GM12872 (cell line): ENCODE measurements at regions not wholly inside any gene's neighbourhood (a gene's known extent, or its start where the extent isn't known, plus 50 kb on each side); places are given as distances from the start of the nearest gene placed in this dataset.

ENCODE experiments used
- CTCF ChIP-seq: IDR thresholded peaks from 3 replicates; pipeline ENCODE4 v1.5.1; 2011; ENCODE audit warnings: low read depth, mild to moderate bottlenecking, low read length, moderate library complexity; ENCODE audit not compliant: insufficient read depth

- TF ChIP-seq CTCF, result no peak
These were observed 190.7 kb upstream of the CXCR4 start for GRCh38 chr2:136308611-136309010.

GRCh38 chr2:136306836-136307235, 188.9 kb upstream of the CXCR4 start:
- TF ChIP-seq CTCF, result no peak

GRCh38 chr2:136305517-136306192, 187.7 kb upstream of the CXCR4 start:
- TF ChIP-seq CTCF, result no peak

GRCh38 chr2:136301006-136301405, 183.1 kb upstream of the CXCR4 start:
- no peak for TF ChIP-seq CTCF

GRCh38 chr2:136298631-136299030, 180.7 kb upstream of the CXCR4 start:
- no peak for TF ChIP-seq CTCF

GRCh38 chr2:136297994-136298393, 180.0 kb upstream of the CXCR4 start:
- TF ChIP-seq CTCF, result no peak

- TF ChIP-seq CTCF, result no peak
These were observed 179.4 kb upstream of the CXCR4 start for GRCh38 chr2:136297312-136297711.

GRCh38 chr2:136295168-136295567, 177.2 kb upstream of the CXCR4 start:
- no peak for TF ChIP-seq CTCF
